GM12878 (cell line): ENCODE measurements at regions not wholly inside any gene's neighbourhood (a gene's known extent, or its start where the extent isn't known, plus 50 kb on each side); places are given as distances from the start of the nearest gene placed in this dataset.

Experiments used
- ATAC-seq: fragments of 200-7000 bp; cut with Tn5 transposase; 3 replicates; pipeline ENCODE4 v1.9.1; 2020; ENCODE audit warnings: mild to moderate bottlenecking, moderate library complexity
- BruUV-seq: library from RNA; stranded (reverse); fragments of 400-500 nt; replicated peaks from 2 replicates; lab custom pipeline; 2021; lab: Mats Ljungman, UMichigan
- CTCF ChIA-PET: fragments of 300-600 bp; sonication (Branson Sonifier 250); formaldehyde crosslinking; extraction: SDS; loops from one replicate; lab custom pipeline; 2021; ENCODE audit warnings: inconsistent platforms; lab: Yijun Ruan, JAX
- POLR2A ChIA-PET: fragments of 350-600 bp; formaldehyde crosslinking; extraction: SDS; loops from one replicate; lab custom pipeline; 2021; ENCODE audit warnings: inconsistent platforms; lab: Charles Lee
- RAD21 ChIA-PET: fragments of 300-600 bp; sonication (Branson Sonifier 250); formaldehyde crosslinking; loops from one replicate; lab custom pipeline; 2023; ENCODE audit warnings: antibody characterized with exemption; ENCODE audit not compliant: unreplicated experiment; lab: Charles Lee
- SMC1A ChIA-PET: fragments of 300-600 bp; sonication (Branson Sonifier 250); formaldehyde crosslinking; loops from one replicate; lab custom pipeline; 2023; ENCODE audit not compliant: unreplicated experiment, uncharacterized antibody; lab: Charles Lee
- DNase-seq: peaks from one replicate; pipeline ENCODE4 v3.0.0-alpha.2; 2011; ENCODE audit warnings: low read depth, low spot score
- FAIRE-seq: peaks from 3 replicates; lab custom pipeline; 2011; peaks lifted over from hg19 to GRCh38; lab: Jason Lieb, UNC
- H2AFZ ChIP-seq: 2 replicates; pipeline ENCODE4 v1.6.0; 2011; ENCODE audit warnings: low read depth, low read length, control low read depth; ENCODE audit not compliant: control insufficient read depth
- H3K27ac ChIP-seq: 2 replicates; pipeline ENCODE4 v1.5.1; 2011; ENCODE audit warnings: control low read depth; ENCODE audit not compliant: control insufficient read depth, insufficient read depth
- H3K27me3 ChIP-seq, 2 experiments: replicated peaks in 1 of 2; 2 replicates each; pipeline versions ENCODE4 v1.6.0 to v1.6.1; 2011; ENCODE audit warnings: low read length in 1 of 2; ENCODE audit not compliant: control insufficient read depth in 2 of 2, insufficient read depth in 2 of 2
- H3K36me3 ChIP-seq, 2 experiments: 2 replicates each; pipeline ENCODE4 v1.5.1; 2011; ENCODE audit warnings: low read length in 1 of 2; ENCODE audit not compliant: control insufficient read depth in 2 of 2, insufficient read depth in 2 of 2
- H3K4me1 ChIP-seq: 2 replicates; pipeline ENCODE4 v1.6.1; 2011; ENCODE audit warnings: mild to moderate bottlenecking, low read length, moderate library complexity, mixed read lengths; ENCODE audit not compliant: control insufficient read depth, insufficient read depth
- H3K4me2 ChIP-seq: 2 replicates; pipeline ENCODE4 v1.6.0; 2011; ENCODE audit warnings: control low read depth; ENCODE audit not compliant: control insufficient read depth, insufficient read depth
- H3K4me3 ChIP-seq: fragments of 200-600 bp; sonication (generic); 2 replicates; pipeline ENCODE4 v1.5.1; 2016
- H3K79me2 ChIP-seq: 2 replicates; pipeline ENCODE4 v1.6.0; 2011; ENCODE audit warnings: low read length; ENCODE audit not compliant: control insufficient read depth, insufficient read depth
- H3K9ac ChIP-seq: 2 replicates; pipeline ENCODE4 v1.8.0; 2011; ENCODE audit warnings: low read length, control low read depth, mixed read lengths; ENCODE audit not compliant: control insufficient read depth, insufficient read depth
- H3K9me3 ChIP-seq: replicated peaks from 3 replicates; pipeline ENCODE4 v1.5.1; 2011; ENCODE audit warnings: mild to moderate bottlenecking, low read length; ENCODE audit not compliant: control insufficient read depth, insufficient read depth
- H4K20me1 ChIP-seq: 2 replicates; pipeline ENCODE4 v1.6.0; 2011; ENCODE audit not compliant: control insufficient read depth, insufficient read depth
- BHLHE40 ChIP-seq, 2 experiments: fragments of 450-650 bp in 1 of 2; IDR thresholded peaks; 2 replicates each; pipeline ENCODE4 v1.6.1; 2011 to 2017; ENCODE audit warnings: low read depth in 2 of 2, borderline replicate concordance in 1 of 2, improper control_type of control experiment in 1 of 2, low read length in 1 of 2, mild to moderate bottlenecking in 1 of 2
- CBFB ChIP-seq: IDR thresholded peaks from 2 replicates; pipeline ENCODE4 v1.6.1; 2016; ENCODE audit warnings: antibody characterized with exemption, low read depth
- CHD1 ChIP-seq: IDR thresholded peaks from 2 replicates; pipeline ENCODE4 v1.6.1; 2012; ENCODE audit warnings: low read depth, low read length, improper control_type of control experiment
- IKZF1 ChIP-seq: fragments of 450-650 bp; conservative IDR thresholded peaks from 2 replicates; pipeline ENCODE4 v1.6.1; 2017; ENCODE audit warnings: antibody characterized with exemption, mild to moderate bottlenecking
- MEF2B ChIP-seq: fragments of 450-650 bp; IDR thresholded peaks from 2 replicates; pipeline ENCODE4 v1.6.1; 2018; ENCODE audit warnings: mild to moderate bottlenecking, moderate library complexity; ENCODE audit not compliant: partially characterized antibody, poor library complexity, severe bottlenecking
- PKNOX1 ChIP-seq: fragments of 450-650 bp; IDR thresholded peaks from 2 replicates; pipeline ENCODE4 v1.6.1; 2016; ENCODE audit warnings: mild to moderate bottlenecking
- POLR2A ChIP-seq: IDR thresholded peaks from 2 replicates; pipeline ENCODE4 v1.6.1; 2011; ENCODE audit warnings: low read depth, mild to moderate bottlenecking, low read length
- RAD21 ChIP-seq: IDR thresholded peaks from 2 replicates; pipeline ENCODE4 v1.6.1; 2011; ENCODE audit warnings: mild to moderate bottlenecking, low read depth, low read length, moderate library complexity; ENCODE audit not compliant: insufficient read depth
- RUNX3 ChIP-seq: IDR thresholded peaks from 2 replicates; pipeline ENCODE4 v1.6.1; 2012; ENCODE audit warnings: low read length, inconsistent platforms
- TCF12 ChIP-seq: IDR thresholded peaks from 2 replicates; pipeline ENCODE4 v1.6.1; 2011; ENCODE audit warnings: low read depth, mild to moderate bottlenecking, low read length
- TCF3 ChIP-seq: IDR thresholded peaks from 2 replicates; pipeline ENCODE4 v1.6.1; 2012; ENCODE audit warnings: low read depth, mild to moderate bottlenecking, low read length, borderline replicate concordance; ENCODE audit not compliant: insufficient read depth
- WGBS: methylation state at CpG from one replicate; pipeline ENCODE4 v1.1.6; 2016; ENCODE audit warnings: low lambda C conversion rate; ENCODE audit not compliant: insufficient replicate concordance, insufficient coverage; ENCODE audit errors: missing lambda C conversion rate; 5-methylcytosine and 5-hydroxymethylcytosine counted together
- in situ Hi-C: fragments of 300-500 bp; cut with MboI; formaldehyde crosslinking; loops from 9 replicates; pipeline ENCODE4 v1.14.3; 2018; ENCODE audit warnings: mixed read lengths
- intact Hi-C: fragments of 100-400 bp; cut with micrococcal nuclease; formaldehyde crosslinking; loops from one replicate; pipeline ENCODE4 v1.14.2; 2022; ENCODE audit not compliant: unreplicated experiment

GRCh38 chr16:85498607-85499006 is 114.5 kb upstream of the GSE1 start:
- Histone ChIP-seq H3K9ac (no peak overlapping the region), H2AFZ (no peak overlapping the region), H3K9me3 (no peaks in the 10 kb centered on the region), H4K20me1 (no peaks in the 10 kb centered on the region), H3K4me3 (no peak overlapping the region), H3K27me3 (peaks cover 0 to 3% of the 10 kb centered on the region in 2 experiments; a peak in 2 of 4 replicates), H3K4me2 (no peak overlapping the region), H3K79me2 (no peaks in the 10 kb centered on the region), H3K27ac (no peak overlapping the region), H3K4me1 (no peaks in the 10 kb centered on the region), H3K36me3 (no peaks in the 10 kb centered on the region)
- TF ChIP-seq TCF12 (peak; percentile 89), RUNX3 (peak; percentile 77), TCF3 (peak; percentile 89), CBFB (0 out of 2 replicates have a peak, but pooled peaks have one; percentile 42), MEF2B (peak; percentile 34), BHLHE40 (IDR thresholded peaks at IDR 0.05; ENCODE audit: borderline replicate concordance in 1 of 2, low read depth in 2 of 2, low read length in 1 of 2) (peak; percentile 62 to 80; a peak in 2 of 4 replicates), IKZF1 (peak; percentile 38; the same call in 1 of the 2 replicates), RAD21 (no peak), CHD1 (no peak), PKNOX1 (0 out of 2 replicates have a peak, but pooled peaks have one; percentile 20), POLR2A (no peak)
- ChIA-PET SMC1A (no interaction called here), POLR2A (no interaction called here), CTCF (no interaction called here), RAD21 (no interaction called here)
- FAIRE-seq, result no peak
- no TSS peak for BruUV-seq
- intact Hi-C loops (no loop called here), in situ Hi-C loops (no loop called here)
- 11% methylated on average over 6 of the region's 8 CpGs for WGBS
- DNase-seq, result peak; percentile 21
- peak; percentile 91 for ATAC-seq
